Neural cell (in vitro differentiated cells): ENCODE measurements at regions not wholly inside any gene's neighbourhood (a gene's known extent, or its start where the extent isn't known, plus 50 kb on each side); places are given as distances from the start of the nearest gene placed in this dataset.

Experiments
- CTCF ChIP-seq: fragments of 450-650 bp; IDR thresholded peaks from 2 replicates; pipeline ENCODE4 v1.5.1; 2014; ENCODE audit warnings: antibody characterized with exemption, mild to moderate bottlenecking, moderate library complexity; ENCODE audit not compliant: poor library complexity, severe bottlenecking
- EP300 ChIP-seq: fragments of 450-650 bp; conservative IDR thresholded peaks from 2 replicates; pipeline ENCODE4 v1.6.1; 2014; ENCODE audit warnings: antibody characterized with exemption, mild to moderate bottlenecking, moderate library complexity; ENCODE audit not compliant: poor library complexity, severe bottlenecking
- EZH2 ChIP-seq: fragments of 200-600, 300-800 bp; shearing (Covaris generic), sonication (generic); IDR thresholded peaks from 2 replicates; pipeline ENCODE4 v1.6.1; 2014; ENCODE audit warnings: antibody characterized with exemption, low read length, borderline replicate concordance, mild to moderate bottlenecking; ENCODE audit not compliant: insufficient read depth, poor library complexity, severe bottlenecking
- POLR2AphosphoS5 ChIP-seq: IDR thresholded peaks from 2 replicates; pipeline ENCODE4 v1.6.1; 2012
- RAD21 ChIP-seq: fragments of 450-650 bp; conservative IDR thresholded peaks from 2 replicates; pipeline ENCODE4 v1.6.1; 2014; ENCODE audit warnings: antibody characterized with exemption, mild to moderate bottlenecking, moderate library complexity
- TAF1 ChIP-seq: IDR thresholded peaks from 2 replicates; pipeline ENCODE4 v1.6.1; 2012; ENCODE audit warnings: low read depth

- TF ChIP-seq CTCF (no peak), EP300 (no peak), POLR2AphosphoS5 (no peak), RAD21 (no peak), EZH2 (no peak), TAF1 (no peak)
Observed at GRCh38 chr13:26837102-26837501, 76.5 kb upstream of the GPR12 start.
